ENCODE measurements at regions not wholly inside any gene's neighbourhood (a gene's known extent, or its start where the extent isn't known, plus 50 kb on each side); places are given as distances from the start of the nearest gene placed in this dataset.

DNA sequence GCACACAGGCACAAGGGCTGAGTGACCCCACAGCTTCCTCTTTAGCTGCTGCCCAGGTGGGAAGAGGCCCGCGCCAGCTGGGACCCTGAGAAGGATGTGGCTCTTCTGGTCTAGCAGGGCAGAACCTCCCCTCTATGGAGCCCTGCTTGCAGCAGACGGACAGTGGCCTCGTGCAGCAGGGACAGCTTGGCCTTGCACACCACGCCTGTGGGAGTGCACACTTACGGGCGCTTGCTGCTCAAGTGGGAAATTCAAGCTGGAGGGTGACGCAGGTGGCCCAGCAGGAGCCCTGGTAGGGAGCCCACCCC lies 971.4 kb downstream of the BRD1 start:
- CTCF ChIA-PET = no interaction called here
- no peaks in the 10 kb centered on the region for H3K36me3 ChIP-seq (ENCODE audit: control insufficient read depth in 1 of 2, insufficient read depth in 2 of 2, low read length in 2 of 2)
- H2AFZ ChIP-seq (ENCODE audit: low read depth, low read length, poor library complexity, severe bottlenecking) = no peak overlapping the region
- no peak overlapping the region for H3K27ac ChIP-seq (ENCODE audit: low read depth, low read length)
- intact Hi-C loops (cut with micrococcal nuclease) = no loop called here
- no peaks in the 10 kb centered on the region; the same call in 1 of the 2 replicates for H3K27me3 ChIP-seq (ENCODE audit: insufficient read depth, low read length)
- POLR2A ChIA-PET = no interaction called here
- no peak for ATAC-seq
- no TSS peak for BruUV-seq (replicated peaks)
- TF ChIP-seq ZNF274 (IDR thresholded peaks at IDR 0.05; ENCODE audit: low read depth, low read length) = no peak
- TF ChIP-seq, protein P1, sequence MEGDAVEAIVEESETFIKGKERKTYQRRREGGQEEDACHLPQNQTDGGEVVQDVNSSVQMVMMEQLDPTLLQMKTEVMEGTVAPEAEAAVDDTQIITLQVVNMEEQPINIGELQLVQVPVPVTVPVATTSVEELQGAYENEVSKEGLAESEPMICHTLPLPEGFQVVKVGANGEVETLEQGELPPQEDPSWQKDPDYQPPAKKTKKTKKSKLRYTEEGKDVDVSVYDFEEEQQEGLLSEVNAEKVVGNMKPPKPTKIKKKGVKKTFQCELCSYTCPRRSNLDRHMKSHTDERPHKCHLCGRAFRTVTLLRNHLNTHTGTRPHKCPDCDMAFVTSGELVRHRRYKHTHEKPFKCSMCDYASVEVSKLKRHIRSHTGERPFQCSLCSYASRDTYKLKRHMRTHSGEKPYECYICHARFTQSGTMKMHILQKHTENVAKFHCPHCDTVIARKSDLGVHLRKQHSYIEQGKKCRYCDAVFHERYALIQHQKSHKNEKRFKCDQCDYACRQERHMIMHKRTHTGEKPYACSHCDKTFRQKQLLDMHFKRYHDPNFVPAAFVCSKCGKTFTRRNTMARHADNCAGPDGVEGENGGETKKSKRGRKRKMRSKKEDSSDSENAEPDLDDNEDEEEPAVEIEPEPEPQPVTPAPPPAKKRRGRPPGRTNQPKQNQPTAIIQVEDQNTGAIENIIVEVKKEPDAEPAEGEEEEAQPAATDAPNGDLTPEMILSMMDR (IDR thresholded peaks at IDR 0.05 in 2 of 3, conservative IDR thresholded peaks at IDR 0.05 in 1 of 3; ENCODE audit: borderline replicate concordance in 1 of 3, insufficient read depth in 1 of 3, low read depth in 2 of 3, low read length in 2 of 3) = no peak
- TF ChIP-seq, protein P2, sequence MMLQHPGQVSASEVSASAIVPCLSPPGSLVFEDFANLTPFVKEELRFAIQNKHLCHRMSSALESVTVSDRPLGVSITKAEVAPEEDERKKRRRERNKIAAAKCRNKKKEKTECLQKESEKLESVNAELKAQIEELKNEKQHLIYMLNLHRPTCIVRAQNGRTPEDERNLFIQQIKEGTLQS (IDR thresholded peaks at IDR 0.05) = no peak
- TF ChIP-seq TCF7L2 (IDR thresholded peaks at IDR 0.05; ENCODE audit: borderline replicate concordance, extremely low read depth, insufficient read depth, insufficient read length) = no peak
- no peak for TF ChIP-seq RAD21 (IDR thresholded peaks at IDR 0.05; ENCODE audit: low read depth)
- no peak for TF ChIP-seq POLR2A (IDR thresholded peaks at IDR 0.05; ENCODE audit: borderline replicate concordance, extremely low read depth, insufficient read depth, insufficient read length)
- no peak for TF ChIP-seq POLR2AphosphoS5 (IDR thresholded peaks at IDR 0.05; ENCODE audit: low read depth, low read length)
- TF ChIP-seq EGR1 (IDR thresholded peaks at IDR 0.05; ENCODE audit: low read depth) = no peak
- TF ChIP-seq CBX3 (IDR thresholded peaks at IDR 0.05; ENCODE audit: low read depth) = no peak
- no peak for TF ChIP-seq ELF1 (IDR thresholded peaks at IDR 0.05; ENCODE audit: borderline replicate concordance, low read depth)
- TF ChIP-seq, protein P3, sequence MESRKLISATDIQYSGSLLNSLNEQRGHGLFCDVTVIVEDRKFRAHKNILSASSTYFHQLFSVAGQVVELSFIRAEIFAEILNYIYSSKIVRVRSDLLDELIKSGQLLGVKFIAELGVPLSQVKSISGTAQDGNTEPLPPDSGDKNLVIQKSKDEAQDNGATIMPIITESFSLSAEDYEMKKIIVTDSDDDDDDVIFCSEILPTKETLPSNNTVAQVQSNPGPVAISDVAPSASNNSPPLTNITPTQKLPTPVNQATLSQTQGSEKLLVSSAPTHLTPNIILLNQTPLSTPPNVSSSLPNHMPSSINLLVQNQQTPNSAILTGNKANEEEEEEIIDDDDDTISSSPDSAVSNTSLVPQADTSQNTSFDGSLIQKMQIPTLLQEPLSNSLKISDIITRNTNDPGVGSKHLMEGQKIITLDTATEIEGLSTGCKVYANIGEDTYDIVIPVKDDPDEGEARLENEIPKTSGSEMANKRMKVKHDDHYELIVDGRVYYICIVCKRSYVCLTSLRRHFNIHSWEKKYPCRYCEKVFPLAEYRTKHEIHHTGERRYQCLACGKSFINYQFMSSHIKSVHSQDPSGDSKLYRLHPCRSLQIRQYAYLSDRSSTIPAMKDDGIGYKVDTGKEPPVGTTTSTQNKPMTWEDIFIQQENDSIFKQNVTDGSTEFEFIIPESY (IDR thresholded peaks at IDR 0.05; ENCODE audit: extremely low read depth, insufficient replicate concordance, low read length) = no peak
- no peak for TF ChIP-seq SP1 (IDR thresholded peaks at IDR 0.05; ENCODE audit: low read depth)
- TF ChIP-seq ZFX (IDR thresholded peaks at IDR 0.05) = no peak
- TF ChIP-seq, protein P4, sequence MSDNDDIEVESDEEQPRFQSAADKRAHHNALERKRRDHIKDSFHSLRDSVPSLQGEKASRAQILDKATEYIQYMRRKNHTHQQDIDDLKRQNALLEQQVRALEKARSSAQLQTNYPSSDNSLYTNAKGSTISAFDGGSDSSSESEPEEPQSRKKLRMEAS (IDR thresholded peaks at IDR 0.05) = no peak
- TF ChIP-seq EZH2 (IDR thresholded peaks at IDR 0.05) = no peak
- no peak for TF ChIP-seq YY1 (IDR thresholded peaks at IDR 0.05; ENCODE audit: extremely low read depth, insufficient replicate concordance, low read depth, low read length)
- TF ChIP-seq, protein P5, sequence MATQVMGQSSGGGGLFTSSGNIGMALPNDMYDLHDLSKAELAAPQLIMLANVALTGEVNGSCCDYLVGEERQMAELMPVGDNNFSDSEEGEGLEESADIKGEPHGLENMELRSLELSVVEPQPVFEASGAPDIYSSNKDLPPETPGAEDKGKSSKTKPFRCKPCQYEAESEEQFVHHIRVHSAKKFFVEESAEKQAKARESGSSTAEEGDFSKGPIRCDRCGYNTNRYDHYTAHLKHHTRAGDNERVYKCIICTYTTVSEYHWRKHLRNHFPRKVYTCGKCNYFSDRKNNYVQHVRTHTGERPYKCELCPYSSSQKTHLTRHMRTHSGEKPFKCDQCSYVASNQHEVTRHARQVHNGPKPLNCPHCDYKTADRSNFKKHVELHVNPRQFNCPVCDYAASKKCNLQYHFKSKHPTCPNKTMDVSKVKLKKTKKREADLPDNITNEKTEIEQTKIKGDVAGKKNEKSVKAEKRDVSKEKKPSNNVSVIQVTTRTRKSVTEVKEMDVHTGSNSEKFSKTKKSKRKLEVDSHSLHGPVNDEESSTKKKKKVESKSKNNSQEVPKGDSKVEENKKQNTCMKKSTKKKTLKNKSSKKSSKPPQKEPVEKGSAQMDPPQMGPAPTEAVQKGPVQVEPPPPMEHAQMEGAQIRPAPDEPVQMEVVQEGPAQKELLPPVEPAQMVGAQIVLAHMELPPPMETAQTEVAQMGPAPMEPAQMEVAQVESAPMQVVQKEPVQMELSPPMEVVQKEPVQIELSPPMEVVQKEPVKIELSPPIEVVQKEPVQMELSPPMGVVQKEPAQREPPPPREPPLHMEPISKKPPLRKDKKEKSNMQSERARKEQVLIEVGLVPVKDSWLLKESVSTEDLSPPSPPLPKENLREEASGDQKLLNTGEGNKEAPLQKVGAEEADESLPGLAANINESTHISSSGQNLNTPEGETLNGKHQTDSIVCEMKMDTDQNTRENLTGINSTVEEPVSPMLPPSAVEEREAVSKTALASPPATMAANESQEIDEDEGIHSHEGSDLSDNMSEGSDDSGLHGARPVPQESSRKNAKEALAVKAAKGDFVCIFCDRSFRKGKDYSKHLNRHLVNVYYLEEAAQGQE (IDR thresholded peaks at IDR 0.05; ENCODE audit: low read depth) = no peak
- TF ChIP-seq SIN3A (IDR thresholded peaks at IDR 0.05; ENCODE audit: low read depth) = no peak
- H3K4me3 ChIP-seq (replicated peaks in 1 of 2; ENCODE audit: low read depth in 1 of 2, low read length in 2 of 2) = no peak overlapping the region
- H3K4me1 ChIP-seq (ENCODE audit: control insufficient read depth in 1 of 2, insufficient read depth in 2 of 2, low read length in 2 of 2) = no peaks in the 10 kb centered on the region
- DNase-seq (ENCODE audit: low read depth, low spot score) = no peak
- no peaks in the 10 kb centered on the region for H3K79me2 ChIP-seq (ENCODE audit: insufficient read depth, low read length)
- H3K9ac ChIP-seq (ENCODE audit: low read length) = no peak overlapping the region
- H3K9me3 ChIP-seq (ENCODE audit: control insufficient read depth in 1 of 2, insufficient read depth in 1 of 2, low read depth in 1 of 2, low read length in 2 of 2) = no peaks in the 10 kb centered on the region; a peak in 1 of 4 replicates
- no peak overlapping the region for H3K4me2 ChIP-seq (ENCODE audit: low read length)
- H4K20me1 ChIP-seq (ENCODE audit: insufficient read depth) = no peaks in the 10 kb centered on the region
- no peaks in the 10 kb centered on the region for H3K9me2 ChIP-seq (ENCODE audit: insufficient read depth)
- RAD21 ChIA-PET (ENCODE audit: low non-redundant PET in 1 of 2, low total read pairs in 2 of 2, uncharacterized antibody in 2 of 2, unreplicated experiment in 2 of 2) = no interaction called here
